Dedifferentiated amniotic fluid mesenchymal stem cell (primary cell): ENCODE measurements at regions not wholly inside any gene's neighbourhood (a gene's known extent, or its start where the extent isn't known, plus 50 kb on each side); places are given as distances from the start of the nearest gene placed in this dataset.

Experiments used
- DNase-seq: peaks from one replicate; pipeline ENCODE4 v3.0.0-alpha.2; 2016; ENCODE audit errors: extremely low spot score

GRCh38 chr16:80489173-80489572 lies 51.6 kb upstream of the DYNLRB2 start:
- no peak for DNase-seq

GRCh38 chr16:80488167-80488566 lies 52.6 kb upstream of the DYNLRB2 start:
- DNase-seq: no peak

GRCh38 chr16:80480664-80481063 lies 60.1 kb upstream of the DYNLRB2 start:
- DNase-seq: no peak

DNA sequence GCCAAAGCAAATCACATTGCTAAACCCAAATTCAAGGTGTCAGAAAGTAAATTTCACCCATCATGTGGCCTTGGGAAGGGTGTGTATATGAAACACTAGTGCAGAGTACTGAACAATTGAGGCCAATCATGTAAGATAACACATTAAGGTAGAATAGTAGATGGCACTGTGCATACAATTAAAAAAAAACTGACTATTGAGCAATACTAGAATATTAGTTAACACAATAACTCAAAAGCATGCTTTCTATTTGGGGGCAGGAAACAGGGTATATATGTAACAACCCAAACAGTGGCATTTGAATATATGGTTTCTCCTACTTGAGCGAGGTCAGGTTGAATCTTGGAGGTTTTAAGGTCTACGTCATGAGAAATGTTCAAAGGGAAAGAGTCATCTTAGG lies 63.0 kb upstream of the DYNLRB2 start:
- no peak for DNase-seq

DNA sequence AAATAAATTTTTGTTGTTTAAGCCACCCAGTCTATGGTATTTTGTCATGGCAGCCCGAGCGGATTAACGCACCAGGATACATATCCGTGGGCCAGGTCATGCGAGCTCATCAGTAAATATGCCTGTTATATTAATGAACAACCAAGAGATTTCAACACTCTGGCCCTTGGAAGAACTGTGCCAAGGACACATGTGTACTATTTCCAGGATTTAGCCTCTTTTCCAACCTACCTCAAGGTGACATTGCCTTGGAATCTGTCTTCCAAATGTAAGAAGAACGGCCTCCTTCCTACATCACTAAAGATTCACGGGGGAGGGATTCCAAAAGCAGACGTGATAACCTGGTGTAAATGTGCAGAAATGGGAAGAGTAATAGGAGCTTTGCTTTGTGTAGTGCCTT lies 72.8 kb upstream of the DYNLRB2 start:
- DNase-seq: no peak

GRCh38 chr16:80466024-80466987 lies 74.5 kb upstream of the DYNLRB2 start:
- DNase-seq: peak; percentile 61

DNA sequence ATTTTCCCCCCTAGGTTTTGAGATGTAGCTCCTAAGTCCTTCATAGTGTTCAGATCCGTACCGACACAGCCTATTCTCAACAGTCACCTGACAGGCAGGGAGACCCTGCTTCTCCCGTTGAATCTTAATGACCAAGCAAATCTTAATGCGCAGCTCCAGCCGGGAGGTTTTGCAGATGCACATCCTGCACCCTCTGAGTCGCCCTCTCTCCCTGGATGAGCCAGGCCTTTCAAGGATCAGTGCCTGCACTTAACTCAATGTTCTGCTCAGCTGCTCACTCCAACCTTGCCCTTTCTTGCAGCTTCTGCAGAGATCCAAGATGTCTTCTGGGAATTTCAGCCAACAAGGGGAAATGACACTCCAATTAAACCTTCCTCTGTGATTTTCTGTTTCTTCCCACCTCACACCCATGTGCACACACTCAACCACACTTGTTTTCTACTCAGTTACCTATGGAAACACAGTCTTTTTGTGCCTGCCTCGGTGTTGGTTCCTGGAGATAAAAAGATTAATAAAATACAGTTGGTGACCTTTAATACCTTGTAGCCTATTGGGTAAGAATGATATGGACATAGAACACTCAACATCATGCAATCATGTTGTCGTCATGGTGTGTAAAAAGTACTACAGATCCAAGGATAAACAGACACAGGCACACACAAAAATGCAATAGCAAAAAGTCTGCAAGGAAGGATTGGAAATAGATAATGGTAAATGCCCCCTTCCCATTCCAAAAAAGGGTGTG lies 76.9 kb upstream of the DYNLRB2 start:
- no peak for DNase-seq

DNA sequence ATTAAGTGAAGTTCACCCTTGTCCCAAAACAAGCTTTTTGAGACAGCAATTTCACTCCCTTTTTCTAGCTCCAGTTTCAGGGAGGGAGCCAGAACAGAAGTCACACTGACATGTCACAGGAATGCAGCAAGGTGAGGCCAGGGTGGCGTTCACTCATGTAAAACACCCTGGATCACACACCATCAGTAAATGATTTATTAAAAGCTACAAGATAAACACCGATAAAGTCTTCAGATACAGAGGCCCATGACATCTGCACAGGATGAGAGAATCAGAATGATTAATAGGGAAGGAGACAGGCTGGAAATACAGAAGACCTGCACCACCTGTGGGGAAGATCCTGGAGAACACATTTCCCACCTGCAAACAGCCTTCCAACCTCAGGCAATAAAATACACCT lies 77.5 kb upstream of the DYNLRB2 start:
- no peak for DNase-seq

DNA sequence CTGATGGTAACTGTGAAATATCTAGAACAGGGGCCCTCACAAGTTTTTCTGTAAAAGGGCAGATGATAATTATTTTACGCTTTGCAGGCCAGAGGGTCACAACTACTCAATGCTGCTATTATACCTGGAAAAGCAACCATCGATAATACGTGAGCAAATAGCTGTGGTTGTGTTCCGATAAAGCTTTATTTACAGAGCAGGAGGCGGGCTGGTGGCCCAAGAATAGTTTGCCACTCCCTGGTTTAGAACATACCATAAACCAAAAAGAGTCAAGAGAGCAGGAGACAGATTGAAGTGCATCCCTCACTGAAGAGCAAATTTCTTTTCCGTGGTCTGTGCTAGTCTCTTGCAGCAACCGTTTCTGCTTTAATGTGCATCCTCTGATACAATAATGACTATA lies 77.9 kb upstream of the DYNLRB2 start:
- no peak for DNase-seq

GRCh38 chr16:80460988-80461387 lies 79.8 kb upstream of the DYNLRB2 start:
- DNase-seq: no peak

- no peak for DNase-seq
These were observed 80.8 kb upstream of the DYNLRB2 start for GRCh38 chr16:80459966-80460365.

GRCh38 chr16:80459331-80459777 lies 81.4 kb upstream of the DYNLRB2 start:
- no peak for DNase-seq

DNA sequence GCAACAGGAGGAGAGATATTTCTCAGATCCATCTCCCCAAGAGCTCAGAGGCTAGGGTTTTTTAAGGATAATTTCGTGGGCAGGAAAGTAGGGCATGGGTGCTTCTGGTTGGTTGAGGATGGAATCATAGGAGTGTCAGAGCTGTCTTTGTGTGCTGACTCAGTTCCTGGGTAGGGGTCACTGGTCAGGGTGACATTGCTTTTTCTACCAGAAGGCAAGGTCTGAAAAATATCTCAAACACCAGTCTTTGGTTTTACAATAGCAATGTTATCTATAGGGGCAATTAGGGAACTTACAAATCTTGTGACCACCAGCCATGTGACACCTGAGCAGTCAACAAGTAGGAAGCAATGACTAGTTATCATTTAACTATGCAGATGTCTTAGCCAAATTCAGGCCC lies 82.9 kb upstream of the DYNLRB2 start:
- DNase-seq: no peak

GRCh38 chr16:80454802-80455201 lies 86.0 kb upstream of the DYNLRB2 start:
- no peak for DNase-seq

GRCh38 chr16:80449392-80449791 lies 91.4 kb upstream of the DYNLRB2 start:
- no peak for DNase-seq

GRCh38 chr16:80447241-80447640 lies 93.6 kb upstream of the DYNLRB2 start:
- no peak for DNase-seq

- DNase-seq: no peak
These were observed 98.0 kb upstream of the DYNLRB2 start for GRCh38 chr16:80442779-80443178.

GRCh38 chr16:80441935-80442334 lies 98.9 kb upstream of the DYNLRB2 start:
- DNase-seq: no peak

GRCh38 chr16:80440667-80441066 lies 100.1 kb upstream of the DYNLRB2 start:
- no peak for DNase-seq

DNA sequence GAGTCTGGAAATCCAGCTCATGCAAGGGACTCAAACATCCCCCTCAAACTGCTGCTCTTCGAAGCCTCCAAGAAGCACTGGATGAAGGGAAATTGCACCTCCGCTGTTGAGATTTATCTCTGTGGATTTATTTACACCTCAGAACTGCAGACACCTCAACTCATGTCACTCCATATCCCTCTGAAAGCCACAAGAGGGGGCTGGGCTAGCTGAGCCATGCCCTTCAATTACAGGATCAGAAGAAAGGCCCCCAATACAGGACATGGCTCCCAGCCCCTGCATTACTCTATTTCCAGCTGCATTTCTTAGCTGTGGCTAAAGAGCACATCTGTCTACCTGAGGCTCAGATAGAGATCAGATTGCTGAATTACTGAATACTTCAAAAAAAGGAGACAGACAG lies 103.1 kb upstream of the DYNLRB2 start:
- no peak for DNase-seq

- no peak for DNase-seq
These were observed 104.3 kb upstream of the DYNLRB2 start for GRCh38 chr16:80436510-80436909.

GRCh38 chr16:80433623-80434022 lies 107.2 kb upstream of the DYNLRB2 start:
- DNase-seq: no peak

DNA sequence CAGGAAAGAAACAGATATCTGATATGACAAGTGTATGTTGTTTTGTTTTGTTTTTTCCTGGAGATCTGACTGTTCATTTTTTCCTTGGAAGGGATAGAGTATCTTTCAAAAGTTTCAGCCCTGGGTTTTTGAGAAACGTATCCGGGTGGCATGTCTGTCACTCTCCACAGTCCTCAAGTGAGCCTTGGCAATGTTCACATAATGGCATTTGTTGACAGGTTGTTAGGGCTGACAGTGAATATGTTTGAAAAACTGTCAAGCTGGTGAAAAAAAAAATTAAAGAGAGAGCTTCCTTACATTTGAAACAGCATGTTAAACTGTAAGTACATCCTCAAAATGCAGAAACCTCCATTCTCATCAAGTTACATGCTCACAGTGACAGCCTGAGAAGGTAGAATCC lies 113.0 kb upstream of the DYNLRB2 start:
- DNase-seq: no peak
